ENCODE measurements at regions not wholly inside any gene's neighbourhood (a gene's known extent, or its start where the extent isn't known, plus 50 kb on each side); places are given as distances from the start of the nearest gene placed in this dataset.

DNA sequence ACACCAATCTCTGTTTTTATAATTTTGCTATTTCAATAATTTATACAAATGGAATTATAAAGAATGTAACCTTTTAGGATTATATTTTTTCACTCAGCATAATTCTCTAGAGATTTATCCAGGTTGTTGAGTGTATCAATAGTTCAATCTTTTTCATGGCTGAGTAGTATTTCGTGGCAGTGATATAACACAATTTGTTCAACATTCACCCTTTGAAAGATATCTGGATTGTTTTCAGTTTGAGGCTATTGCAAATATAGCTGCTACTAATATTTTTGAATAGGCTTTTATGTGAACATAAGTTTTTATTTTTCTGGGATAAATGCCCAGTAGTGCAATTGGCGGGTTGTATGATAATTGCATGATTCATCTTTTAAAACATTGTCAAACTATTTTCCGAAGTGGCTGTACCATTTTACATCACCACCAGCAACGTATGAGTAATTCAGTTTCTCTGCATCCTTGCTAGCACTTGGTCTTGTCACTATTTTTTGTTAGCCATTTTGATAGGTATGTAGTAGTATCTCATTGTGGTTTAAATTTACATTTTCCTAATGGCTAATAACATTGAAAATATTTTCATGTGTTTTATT lies 55.6 kb upstream of the ABCD3 start:
- Histone ChIP-seq H3K4me1 (no peaks in the 10 kb centered on the region), H3K27ac (no peak overlapping the region), H3K4me3 (no peak overlapping the region), H3K27me3 (no peaks in the 10 kb centered on the region), H3K9me3 (no peaks in the 10 kb centered on the region), H3K36me3 (no peaks in the 10 kb centered on the region)
- DNase-seq, result no peak
- TF ChIP-seq, protein P1, sequence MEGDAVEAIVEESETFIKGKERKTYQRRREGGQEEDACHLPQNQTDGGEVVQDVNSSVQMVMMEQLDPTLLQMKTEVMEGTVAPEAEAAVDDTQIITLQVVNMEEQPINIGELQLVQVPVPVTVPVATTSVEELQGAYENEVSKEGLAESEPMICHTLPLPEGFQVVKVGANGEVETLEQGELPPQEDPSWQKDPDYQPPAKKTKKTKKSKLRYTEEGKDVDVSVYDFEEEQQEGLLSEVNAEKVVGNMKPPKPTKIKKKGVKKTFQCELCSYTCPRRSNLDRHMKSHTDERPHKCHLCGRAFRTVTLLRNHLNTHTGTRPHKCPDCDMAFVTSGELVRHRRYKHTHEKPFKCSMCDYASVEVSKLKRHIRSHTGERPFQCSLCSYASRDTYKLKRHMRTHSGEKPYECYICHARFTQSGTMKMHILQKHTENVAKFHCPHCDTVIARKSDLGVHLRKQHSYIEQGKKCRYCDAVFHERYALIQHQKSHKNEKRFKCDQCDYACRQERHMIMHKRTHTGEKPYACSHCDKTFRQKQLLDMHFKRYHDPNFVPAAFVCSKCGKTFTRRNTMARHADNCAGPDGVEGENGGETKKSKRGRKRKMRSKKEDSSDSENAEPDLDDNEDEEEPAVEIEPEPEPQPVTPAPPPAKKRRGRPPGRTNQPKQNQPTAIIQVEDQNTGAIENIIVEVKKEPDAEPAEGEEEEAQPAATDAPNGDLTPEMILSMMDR (IDR thresholded peaks at IDR 0.05), result no peak
- no peak for TF ChIP-seq POLR2A (IDR thresholded peaks at IDR 0.05)

DNA sequence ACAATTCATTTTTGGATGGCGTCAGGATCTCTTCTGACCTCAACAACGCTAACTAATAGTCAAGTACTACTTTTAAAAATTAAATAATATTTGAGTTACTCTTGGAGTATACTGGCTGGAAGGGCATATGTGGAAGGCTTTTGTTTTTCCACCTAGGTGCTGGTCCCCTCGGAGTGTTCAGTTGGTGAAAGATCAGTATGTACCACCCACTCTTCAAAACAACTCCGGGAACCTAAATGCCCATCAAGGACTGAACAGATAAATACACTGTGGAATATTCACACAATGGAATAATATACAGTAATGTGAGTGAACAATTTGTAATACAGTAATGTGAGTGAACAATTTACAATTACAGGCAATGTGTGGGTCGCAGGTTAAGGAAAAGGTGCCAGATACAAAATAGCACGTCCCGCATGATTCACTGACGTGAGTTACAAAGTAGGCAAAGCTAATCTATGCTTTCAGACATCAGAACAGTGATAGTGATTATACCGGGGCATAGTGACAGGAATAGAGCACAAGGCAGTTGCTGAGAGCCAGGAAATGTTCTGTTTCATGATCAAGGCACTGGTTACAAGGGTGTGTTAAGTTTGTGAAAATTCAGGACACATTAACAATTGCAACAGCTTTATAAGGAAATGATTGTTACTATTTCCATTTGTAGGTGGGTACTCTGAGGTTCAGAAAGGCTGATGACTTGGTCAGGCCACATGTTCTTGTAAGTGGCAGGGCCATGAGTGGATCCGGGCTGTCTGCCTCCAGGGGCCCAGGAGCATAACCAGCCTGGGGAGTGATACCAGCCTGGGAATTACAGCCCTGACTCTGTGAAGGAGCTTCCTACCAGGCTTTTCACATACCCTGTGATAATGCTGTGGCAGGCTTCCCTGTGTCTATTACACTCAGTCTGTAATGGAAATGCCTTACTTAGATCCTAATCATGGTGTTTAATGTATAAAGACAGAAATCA lies 59.3 kb upstream of the ABCD3 start:
- no peaks in the 10 kb centered on the region for H3K27me3 ChIP-seq
- DNase-seq, result no peak
- no peak overlapping the region for H3K4me3 ChIP-seq
- no peak for TF ChIP-seq POLR2A (IDR thresholded peaks at IDR 0.05)
- TF ChIP-seq, protein P1 (IDR thresholded peaks at IDR 0.05), result no peak
- no peaks in the 10 kb centered on the region for H3K4me1 ChIP-seq
- no peaks in the 10 kb centered on the region for H3K36me3 ChIP-seq
- no peaks in the 10 kb centered on the region for H3K9me3 ChIP-seq
- no peak overlapping the region for H3K27ac ChIP-seq

DNA sequence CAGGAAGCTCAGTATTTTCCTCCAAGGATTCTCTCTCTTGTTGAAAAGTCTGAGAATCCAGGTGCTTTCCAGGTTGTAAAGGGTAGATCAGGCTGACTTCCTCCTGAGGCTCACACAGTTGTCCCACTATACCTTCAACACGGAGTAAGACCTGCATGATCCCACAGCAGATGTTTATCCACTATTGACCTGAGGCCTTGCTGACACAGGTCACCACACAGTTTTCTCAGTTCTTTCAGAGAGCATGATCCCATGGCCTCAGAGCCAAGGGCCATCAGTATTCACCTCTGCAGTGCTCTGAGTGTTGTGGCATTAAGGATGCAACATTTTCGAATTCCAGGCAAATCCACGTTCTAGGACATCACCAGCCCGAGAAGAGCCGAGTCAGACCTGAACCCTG lies 60.5 kb upstream of the ABCD3 start:
- Histone ChIP-seq H3K4me3 (no peak overlapping the region), H3K4me1 (no peaks in the 10 kb centered on the region), H3K9me3 (no peaks in the 10 kb centered on the region), H3K27ac (no peak overlapping the region), H3K36me3 (no peaks in the 10 kb centered on the region), H3K27me3 (no peaks in the 10 kb centered on the region)
- no peak for TF ChIP-seq POLR2A (IDR thresholded peaks at IDR 0.05)
- TF ChIP-seq, protein P1 (IDR thresholded peaks at IDR 0.05), result no peak
- DNase-seq, result no peak

DNA sequence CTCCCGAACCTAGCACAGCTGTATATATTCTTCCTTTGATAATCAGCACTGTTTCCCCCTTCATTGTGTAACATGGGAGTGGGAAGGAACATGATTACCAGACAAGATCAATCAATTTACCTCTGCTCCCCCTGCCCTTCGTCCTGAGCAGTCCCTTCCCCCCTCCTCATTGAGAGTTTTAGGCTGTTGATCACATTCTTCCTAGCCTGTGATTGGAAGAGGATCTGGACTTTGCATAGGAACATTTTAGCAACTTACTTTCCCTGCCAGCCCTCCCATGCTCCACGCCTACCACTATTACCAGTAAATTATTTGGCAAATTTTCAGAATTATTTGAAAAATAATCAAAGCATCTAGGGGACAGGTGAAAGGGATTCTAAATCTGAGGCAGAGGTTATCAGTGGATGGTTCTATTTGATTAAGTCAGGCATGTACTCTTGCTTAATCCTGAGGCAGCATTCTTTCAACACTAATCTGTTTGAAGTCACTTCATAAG lies 62.7 kb upstream of the ABCD3 start:
- Histone ChIP-seq H3K4me3 (no peak overlapping the region), H3K36me3 (no peaks in the 10 kb centered on the region), H3K4me1 (no peaks in the 10 kb centered on the region), H3K27ac (no peak overlapping the region), H3K27me3 (no peaks in the 10 kb centered on the region), H3K9me3 (no peaks in the 10 kb centered on the region)
- no peak for TF ChIP-seq POLR2A (IDR thresholded peaks at IDR 0.05)
- TF ChIP-seq, protein P1 (IDR thresholded peaks at IDR 0.05), result no peak
- DNase-seq, result no peak

DNA sequence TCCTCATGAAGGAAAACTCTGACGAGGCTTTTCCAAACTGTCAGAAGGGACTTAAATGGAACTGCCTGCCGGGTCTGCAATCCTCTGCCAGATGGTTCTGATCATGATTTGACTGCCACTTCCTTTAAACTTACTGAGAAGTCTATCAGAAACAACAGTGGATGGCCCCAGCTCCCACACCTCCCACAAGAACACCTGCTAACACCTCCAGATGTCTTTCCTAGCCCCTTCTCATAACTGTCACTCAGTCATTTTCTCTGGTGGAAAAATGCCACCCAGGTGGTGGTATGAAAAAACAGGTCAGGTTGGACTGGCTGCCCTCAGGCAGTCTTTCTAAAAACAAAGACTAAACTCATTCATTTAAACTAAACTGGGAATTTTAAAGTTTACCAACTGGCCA lies 66.7 kb upstream of the ABCD3 start:
- no peak overlapping the region for H3K27ac ChIP-seq
- no peaks in the 10 kb centered on the region for H3K9me3 ChIP-seq
- no peaks in the 10 kb centered on the region for H3K36me3 ChIP-seq
- H3K4me1 ChIP-seq, result no peaks in the 10 kb centered on the region
- no peak for DNase-seq
- H3K27me3 ChIP-seq, result no peaks in the 10 kb centered on the region
- H3K4me3 ChIP-seq, result no peak overlapping the region
- TF ChIP-seq, protein P1 (IDR thresholded peaks at IDR 0.05), result no peak
- TF ChIP-seq POLR2A (IDR thresholded peaks at IDR 0.05), result no peak
